BJ (cell line): ENCODE measurements at regions not wholly inside any gene's neighbourhood (a gene's known extent, or its start where the extent isn't known, plus 50 kb on each side); places are given as distances from the start of the nearest gene placed in this dataset.

Experiments
- CTCF ChIA-PET: fragments of 350-600 bp; formaldehyde crosslinking; extraction: SDS; loops from one replicate; lab custom pipeline; 2021; ENCODE audit warnings: antibody characterized with exemption, inconsistent platforms; lab: Yijun Ruan, JAX
- POLR2A ChIA-PET: fragments of 300-600 bp; sonication (Branson Sonifier 250); formaldehyde crosslinking; extraction: SDS; loops from one replicate; lab custom pipeline; 2021; ENCODE audit warnings: antibody characterized with exemption; lab: Charles Lee
- DNase-seq: peaks from one replicate; pipeline ENCODE4 v3.0.0-alpha.2; 2011; ENCODE audit warnings: low read depth
- H3K27me3 ChIP-seq: 2 replicates; pipeline ENCODE4 v1.6.0; 2011; ENCODE audit warnings: low read length; ENCODE audit not compliant: control insufficient read depth, insufficient read depth
- H3K36me3 ChIP-seq: 2 replicates; pipeline ENCODE4 v1.5.1; 2011; ENCODE audit warnings: low read length; ENCODE audit not compliant: control insufficient read depth, insufficient read depth
- H3K4me3 ChIP-seq: 2 replicates; pipeline ENCODE4 v1.5.1; 2011; ENCODE audit warnings: low read depth, mild to moderate bottlenecking, control low read depth, low read length
- TF ChIP-seq, protein P1 (sequence below): IDR thresholded peaks from 2 replicates; pipeline ENCODE4 v1.5.1; 2011; ENCODE audit warnings: low read depth, mild to moderate bottlenecking, control low read depth, inconsistent platforms, low read length, moderate library complexity; ENCODE audit not compliant: insufficient read depth

DNA sequence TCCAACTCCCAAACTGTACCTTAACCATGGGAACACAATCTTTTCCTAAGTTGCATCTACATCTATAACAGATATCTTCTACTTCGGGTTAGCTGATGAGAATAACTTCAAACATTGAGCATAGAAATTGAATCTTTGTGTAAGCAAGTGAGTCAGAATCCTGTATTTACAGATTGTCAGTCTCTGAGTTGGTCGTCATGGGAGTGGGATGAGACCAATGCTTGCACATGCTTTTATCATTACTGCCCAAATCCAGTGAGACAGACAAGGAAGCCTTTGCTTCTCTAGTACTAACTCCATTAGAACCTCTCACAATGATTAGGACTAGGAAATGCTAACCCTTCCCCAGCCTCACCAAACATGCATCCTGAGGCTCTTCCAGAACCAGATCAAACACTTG lies 587.1 kb upstream of the ZNF717 start:
- TF ChIP-seq, protein P1, sequence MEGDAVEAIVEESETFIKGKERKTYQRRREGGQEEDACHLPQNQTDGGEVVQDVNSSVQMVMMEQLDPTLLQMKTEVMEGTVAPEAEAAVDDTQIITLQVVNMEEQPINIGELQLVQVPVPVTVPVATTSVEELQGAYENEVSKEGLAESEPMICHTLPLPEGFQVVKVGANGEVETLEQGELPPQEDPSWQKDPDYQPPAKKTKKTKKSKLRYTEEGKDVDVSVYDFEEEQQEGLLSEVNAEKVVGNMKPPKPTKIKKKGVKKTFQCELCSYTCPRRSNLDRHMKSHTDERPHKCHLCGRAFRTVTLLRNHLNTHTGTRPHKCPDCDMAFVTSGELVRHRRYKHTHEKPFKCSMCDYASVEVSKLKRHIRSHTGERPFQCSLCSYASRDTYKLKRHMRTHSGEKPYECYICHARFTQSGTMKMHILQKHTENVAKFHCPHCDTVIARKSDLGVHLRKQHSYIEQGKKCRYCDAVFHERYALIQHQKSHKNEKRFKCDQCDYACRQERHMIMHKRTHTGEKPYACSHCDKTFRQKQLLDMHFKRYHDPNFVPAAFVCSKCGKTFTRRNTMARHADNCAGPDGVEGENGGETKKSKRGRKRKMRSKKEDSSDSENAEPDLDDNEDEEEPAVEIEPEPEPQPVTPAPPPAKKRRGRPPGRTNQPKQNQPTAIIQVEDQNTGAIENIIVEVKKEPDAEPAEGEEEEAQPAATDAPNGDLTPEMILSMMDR = no peak
- no peak for DNase-seq
- Histone ChIP-seq H3K36me3 (no peaks in the 10 kb centered on the region), H3K4me3 (no peak overlapping the region), H3K27me3 (no peaks in the 10 kb centered on the region)
- POLR2A ChIA-PET = no interaction called here
- CTCF ChIA-PET = no interaction called here

DNA sequence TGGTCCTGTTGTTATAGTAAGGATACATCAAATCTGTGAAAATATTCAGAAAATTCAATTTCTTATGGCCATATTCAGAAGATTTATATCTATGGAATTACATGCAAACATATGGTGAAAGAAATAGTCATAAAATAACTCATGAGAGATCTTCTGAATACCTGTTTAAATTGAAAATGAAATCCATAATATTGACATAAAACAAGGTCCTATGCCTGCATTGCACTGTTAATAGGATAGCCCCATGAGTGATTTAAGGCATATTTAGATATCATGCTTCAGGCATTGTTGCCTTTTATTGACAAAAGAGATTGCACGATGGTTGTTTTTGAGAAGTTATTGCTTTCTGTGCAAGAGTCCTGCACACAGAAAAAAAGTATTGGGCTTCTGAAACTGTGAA lies 591.7 kb upstream of the ZNF717 start:
- ChIA-PET CTCF (no interaction called here), POLR2A (no interaction called here)
- H3K36me3 ChIP-seq = no peaks in the 10 kb centered on the region
- TF ChIP-seq, protein P1 = no peak
- H3K27me3 ChIP-seq = no peaks in the 10 kb centered on the region
- no peak overlapping the region for H3K4me3 ChIP-seq
- no peak for DNase-seq

DNA sequence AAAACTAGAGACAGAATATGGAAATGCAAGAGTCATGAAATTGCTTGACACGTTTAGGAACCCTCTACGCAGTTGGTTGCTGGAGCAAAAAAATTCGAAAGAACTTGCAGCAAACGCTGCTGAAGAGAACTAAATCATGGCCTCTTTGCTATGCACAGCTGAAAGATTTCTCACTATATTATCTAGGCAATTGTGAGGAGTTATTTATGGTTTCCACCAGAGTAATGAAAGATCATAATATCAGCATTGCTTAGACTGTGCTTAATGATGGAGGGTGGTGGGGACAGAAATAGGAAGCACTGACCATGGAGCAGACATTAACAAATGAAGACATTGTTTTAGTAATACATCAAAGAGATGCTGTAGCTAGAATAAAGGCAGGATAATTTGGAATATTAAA lies 593.4 kb upstream of the ZNF717 start:
- DNase-seq = no peak
- CTCF ChIA-PET = no interaction called here

DNA sequence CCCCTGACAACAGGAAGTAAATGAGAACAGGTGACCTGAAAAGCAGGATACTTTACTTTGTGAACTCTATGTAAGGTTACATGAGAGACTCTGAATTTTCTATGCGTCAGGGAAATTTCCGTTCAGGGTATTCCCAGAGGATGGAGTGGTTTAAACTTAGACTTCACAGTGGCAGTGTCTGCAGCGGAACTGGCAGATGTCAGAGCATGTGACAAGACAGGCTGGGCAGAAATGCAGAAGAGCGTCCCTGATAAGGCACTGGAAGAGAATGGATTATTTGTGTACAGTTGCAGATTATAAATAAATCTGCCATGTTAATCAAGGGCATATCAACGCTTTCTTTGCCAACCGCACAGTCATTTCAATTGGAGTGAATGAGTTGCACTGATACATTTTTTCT lies 598.4 kb upstream of the ZNF717 start:
- no peak overlapping the region for H3K4me3 ChIP-seq
- no peaks in the 10 kb centered on the region for H3K36me3 ChIP-seq
- TF ChIP-seq, protein P1 = no peak
- ChIA-PET POLR2A (no interaction called here), CTCF (no interaction called here)
- no peak for DNase-seq
- no peaks in the 10 kb centered on the region for H3K27me3 ChIP-seq

More for the DNA sequence above, 593.4 kb upstream of the ZNF717 start:
- TF ChIP-seq, protein P1 = no peak
- no peak overlapping the region for H3K4me3 ChIP-seq
- H3K27me3 ChIP-seq = no peaks in the 10 kb centered on the region
- H3K36me3 ChIP-seq = no peaks in the 10 kb centered on the region
- POLR2A ChIA-PET = no interaction called here

DNA sequence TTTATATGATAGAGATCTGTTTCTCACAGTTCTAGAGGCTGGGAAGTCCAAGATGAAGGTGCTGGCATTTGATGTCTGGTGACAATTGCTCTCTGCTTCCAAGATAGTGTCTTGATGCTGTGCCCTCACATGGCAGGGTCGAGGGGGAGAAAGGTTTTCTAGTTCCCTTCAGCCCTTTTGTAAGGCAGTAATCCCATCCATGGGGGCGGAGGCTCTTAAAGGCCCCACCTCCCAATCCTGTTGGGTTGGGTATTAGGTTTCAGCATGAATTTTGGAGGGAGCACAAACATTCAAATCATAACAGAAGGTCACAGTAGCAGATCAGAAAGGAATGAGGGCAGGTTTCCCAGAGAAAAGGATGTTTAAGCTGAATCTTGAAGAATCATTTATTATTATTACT lies 601.7 kb upstream of the ZNF717 start:
- no peak overlapping the region for H3K4me3 ChIP-seq
- H3K36me3 ChIP-seq = no peaks in the 10 kb centered on the region
- ChIA-PET CTCF (no interaction called here), POLR2A (no interaction called here)
- no peak for DNase-seq
- H3K27me3 ChIP-seq = no peaks in the 10 kb centered on the region
- TF ChIP-seq, protein P1 = no peak
